ENCODE measurements at regions not wholly inside any gene's neighbourhood (a gene's known extent, or its start where the extent isn't known, plus 50 kb on each side); places are given as distances from the start of the nearest gene placed in this dataset.

DNA sequence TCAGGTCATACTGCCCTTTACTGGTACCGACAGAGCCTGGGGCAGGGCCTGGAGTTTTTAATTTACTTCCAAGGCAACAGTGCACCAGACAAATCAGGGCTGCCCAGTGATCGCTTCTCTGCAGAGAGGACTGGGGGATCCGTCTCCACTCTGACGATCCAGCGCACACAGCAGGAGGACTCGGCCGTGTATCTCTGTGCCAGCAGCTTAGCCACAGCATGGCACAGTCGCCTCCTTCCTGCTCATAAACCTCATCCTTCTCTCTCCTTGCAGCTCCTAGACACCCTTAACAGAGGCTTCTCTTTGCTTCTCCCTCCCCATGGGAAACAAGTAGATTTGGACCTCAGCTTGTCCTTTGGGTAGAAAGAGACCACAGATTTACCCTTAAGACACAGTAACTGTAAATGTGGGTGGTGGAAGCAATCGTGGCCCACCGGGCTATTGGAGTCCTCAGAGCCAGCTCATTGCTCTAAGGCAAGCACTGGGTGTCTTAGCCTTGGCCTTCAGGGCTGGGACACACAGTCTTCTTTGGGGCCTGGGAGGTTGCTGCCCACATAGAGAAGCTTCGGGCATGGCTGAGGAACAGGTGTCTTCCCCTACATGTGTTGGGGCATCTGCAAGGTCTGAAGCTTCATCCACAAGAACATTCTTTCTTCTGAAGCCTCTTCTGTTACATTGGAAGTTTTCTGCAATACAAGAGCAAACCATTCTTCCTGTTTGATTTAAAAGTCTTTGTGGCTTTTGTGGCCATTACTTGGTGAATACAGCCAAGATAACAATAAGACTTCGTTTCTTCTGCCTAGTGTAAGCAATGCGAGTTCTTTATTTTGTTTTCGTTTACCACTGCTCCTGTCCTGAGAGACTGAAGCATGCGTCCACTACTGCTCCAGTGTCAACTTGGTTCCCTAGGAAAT, 95.5 kb upstream of the PRSS58 start:
- no peak for DNase-seq

GRCh38 chr7:142352543-142352942, 94.7 kb upstream of the PRSS58 start:
- DNase-seq, result peak; percentile 38

DNA sequence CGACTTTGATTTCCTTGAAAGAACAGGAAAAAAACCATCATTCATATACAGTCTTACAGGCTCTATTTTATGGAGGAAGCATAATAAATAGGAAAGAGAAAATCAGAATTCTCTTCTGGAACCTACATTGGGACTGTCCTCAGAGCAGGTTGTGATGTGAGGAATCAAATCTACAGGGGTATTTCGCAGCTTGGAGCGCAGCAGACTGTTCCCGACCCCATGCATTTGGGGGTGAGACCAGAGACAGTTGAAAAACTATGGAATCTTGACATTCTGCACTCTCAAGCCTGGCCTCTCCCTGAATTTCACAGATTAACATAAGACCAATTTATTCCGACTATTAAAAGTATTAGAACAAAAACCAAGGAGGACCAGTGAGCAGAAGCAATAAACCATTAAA, 93.3 kb upstream of the PRSS58 start:
- DNase-seq, result no peak

DNA sequence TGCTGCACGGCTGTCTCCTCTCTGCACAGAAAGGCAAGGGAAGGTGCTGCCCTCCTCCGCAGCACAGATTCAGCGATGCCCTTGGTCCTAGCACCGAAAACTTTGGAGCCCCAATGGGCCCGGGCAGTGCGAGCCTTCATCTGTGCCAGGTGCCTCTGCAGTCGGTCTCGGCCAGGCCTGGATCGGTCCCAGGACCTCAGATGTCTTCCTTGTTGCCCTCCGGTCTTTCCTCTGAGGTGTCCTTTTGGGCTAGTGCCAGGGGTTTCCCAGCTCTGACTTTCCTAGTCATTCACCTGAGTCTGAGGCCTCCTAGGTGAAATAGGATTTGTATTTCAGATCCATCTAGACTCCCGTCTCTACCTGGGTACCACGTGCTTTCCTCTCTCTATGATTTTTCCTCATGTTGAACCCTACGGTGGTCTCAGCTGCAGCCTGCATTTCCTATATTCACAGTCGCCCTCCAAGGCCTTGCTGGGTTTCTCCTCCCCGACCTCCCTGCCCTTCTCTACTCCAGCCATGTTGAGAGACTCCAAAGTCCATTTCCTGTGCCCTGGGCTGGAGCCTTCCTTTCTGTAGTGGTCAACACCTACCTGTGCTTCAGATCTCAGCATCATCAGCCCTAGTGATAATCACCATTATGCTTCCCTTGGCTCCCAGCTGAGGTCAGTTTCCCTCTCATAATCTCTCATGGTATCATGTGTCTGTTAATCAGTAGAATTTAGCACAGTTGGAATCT, 92.0 kb upstream of the PRSS58 start:
- DNase-seq, result no peak

GRCh38 chr7:142348921-142349405, 91.1 kb upstream of the PRSS58 start:
- peak; percentile 27 for DNase-seq

GRCh38 chr7:142348100-142348499, 90.2 kb upstream of the PRSS58 start:
- no peak for DNase-seq

GRCh38 chr7:142347091-142347490, 89.2 kb upstream of the PRSS58 start:
- no peak for DNase-seq

DNA sequence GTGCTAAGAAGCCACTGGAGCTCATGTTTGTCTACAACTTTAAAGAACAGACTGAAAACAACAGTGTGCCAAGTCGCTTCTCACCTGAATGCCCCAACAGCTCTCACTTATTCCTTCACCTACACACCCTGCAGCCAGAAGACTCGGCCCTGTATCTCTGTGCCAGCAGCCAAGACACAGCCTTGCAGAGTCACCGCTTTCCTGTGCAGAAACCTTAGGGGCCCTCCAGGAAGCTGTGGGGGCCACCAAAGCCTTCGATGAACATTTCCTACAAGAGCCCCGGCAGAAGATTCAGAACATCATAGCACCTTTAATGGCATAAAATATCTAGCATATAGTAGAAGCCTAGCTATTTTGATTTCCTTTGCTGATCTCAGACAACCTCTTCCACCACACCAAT, 88.0 kb upstream of the PRSS58 start:
- peak; percentile 49 for DNase-seq

DNA sequence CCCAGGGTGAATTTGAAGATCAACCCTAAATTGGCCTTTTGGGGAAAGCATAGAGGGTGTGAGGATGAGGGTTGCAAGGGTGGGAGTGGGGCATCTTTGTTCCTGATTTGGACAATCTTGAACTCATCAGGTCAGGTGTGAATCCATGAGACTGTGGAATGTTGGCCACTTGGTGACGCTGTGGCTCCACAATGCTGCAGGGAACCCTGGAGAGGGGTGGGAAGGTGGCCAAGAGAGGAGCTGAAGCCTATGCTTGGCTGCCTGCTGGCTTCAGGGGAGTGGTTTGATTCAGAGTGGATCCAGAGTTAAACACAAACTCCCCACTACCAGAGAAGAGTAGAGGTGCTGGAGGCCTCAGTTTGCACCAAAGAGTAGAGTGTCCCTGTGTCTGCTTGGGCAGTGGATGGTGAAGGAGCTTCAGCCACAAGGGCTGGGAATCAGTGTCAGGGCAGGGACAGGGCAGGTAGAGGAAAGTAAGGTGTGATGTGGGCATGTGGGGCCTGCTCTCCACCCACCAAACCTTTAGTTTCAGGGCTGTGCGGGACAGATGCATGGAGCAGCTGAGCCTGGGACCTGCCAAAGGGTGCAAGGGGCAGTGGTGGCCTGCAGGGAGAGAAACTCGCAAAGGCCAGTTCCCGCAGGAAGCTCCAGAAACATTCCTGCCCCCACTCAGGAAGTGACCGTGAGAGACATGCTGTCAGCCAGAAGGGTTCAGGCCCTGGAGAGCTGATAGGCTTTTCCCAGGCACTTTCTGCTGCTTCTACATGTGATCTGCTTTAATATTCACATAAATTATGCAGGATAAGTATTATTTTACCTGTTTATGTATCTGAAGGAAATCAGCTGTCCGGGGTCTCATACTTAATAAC, 81.0 kb upstream of the PRSS58 start:
- DNase-seq, result no peak

- DNase-seq, result no peak
These were observed 79.5 kb upstream of the PRSS58 start for GRCh38 chr7:142337054-142338001.

GRCh38 chr7:142334806-142335205, 76.9 kb upstream of the PRSS58 start:
- no peak for DNase-seq

DNA sequence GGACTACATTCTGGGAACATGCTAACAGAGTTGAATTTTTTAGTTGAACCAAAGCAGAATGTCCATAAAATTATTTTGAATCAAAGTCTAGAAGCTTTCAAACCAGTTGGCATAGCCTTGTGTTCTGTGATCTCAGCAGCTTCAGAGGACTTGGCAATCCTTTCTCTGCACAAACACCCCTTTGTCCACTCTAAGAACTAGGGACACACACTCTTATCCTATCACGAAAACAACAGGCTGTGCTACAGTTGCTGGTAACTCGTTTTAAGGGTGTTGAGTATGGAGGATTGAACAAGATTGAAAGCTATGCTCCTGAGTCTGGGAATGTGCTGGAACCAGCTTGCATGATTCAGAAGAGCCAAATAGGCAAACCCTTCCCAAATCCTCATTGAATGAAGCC, 76.4 kb upstream of the PRSS58 start:
- no peak for DNase-seq

- no peak for DNase-seq
These were observed 74.6 kb upstream of the PRSS58 start for GRCh38 chr7:142332421-142332820.

DNA sequence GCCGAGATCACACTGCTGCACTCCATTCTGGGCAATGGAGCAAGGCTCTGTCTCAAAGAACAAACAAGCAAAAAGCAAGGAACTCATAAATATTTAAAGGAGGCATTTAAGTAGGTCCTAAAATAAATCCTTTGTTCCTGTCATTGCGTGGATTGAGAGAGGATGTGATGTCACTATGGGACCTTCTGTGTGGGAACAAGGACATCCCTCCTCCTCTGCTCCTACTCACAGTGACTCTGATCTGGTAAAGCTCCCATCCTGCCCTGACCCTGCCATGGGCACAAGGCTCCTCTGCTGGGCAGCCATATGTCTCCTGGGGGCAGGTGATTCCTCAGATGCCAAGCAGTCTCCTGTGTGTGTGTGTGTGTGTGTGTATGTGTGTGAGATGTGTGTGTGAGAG, 74.1 kb upstream of the PRSS58 start:
- no peak for DNase-seq

DNA sequence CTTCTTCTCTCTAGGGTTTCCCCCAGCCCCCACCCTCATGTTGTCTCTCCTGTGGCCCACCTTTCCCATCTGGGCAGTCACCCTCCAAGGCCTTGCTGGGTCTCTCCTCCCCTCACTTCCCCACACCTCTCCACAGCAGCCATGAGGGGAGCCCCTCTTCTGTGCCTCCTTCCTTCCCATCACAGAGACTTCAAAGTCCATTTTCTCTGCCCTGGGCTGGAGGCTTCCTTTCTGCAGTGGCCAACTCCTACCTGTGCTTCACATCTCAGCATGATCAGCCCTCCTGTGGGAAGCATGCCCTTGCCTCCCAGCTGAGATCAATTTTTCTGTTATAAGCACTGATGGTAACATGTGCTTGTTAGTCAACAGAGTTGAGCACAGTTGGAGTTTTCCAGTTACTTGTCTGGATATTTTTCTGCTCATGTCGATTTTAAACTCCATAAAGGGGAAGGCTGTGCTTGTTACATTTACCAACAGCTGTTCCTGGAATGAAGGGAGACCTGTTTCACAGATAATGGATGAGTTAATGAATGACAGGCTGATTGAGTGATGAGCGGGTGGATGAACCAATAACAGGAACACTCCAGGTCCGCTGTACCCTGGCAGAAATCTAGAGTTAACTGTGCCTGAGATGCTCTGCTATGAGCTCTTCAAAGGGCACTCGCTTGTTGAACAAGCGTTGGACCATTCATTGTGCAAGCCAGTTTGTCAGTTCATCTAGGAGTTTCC, 71.4 kb upstream of the PRSS58 start:
- DNase-seq, result no peak

GRCh38 chr7:142328551-142328950, 70.7 kb upstream of the PRSS58 start:
- DNase-seq, result no peak

DNA sequence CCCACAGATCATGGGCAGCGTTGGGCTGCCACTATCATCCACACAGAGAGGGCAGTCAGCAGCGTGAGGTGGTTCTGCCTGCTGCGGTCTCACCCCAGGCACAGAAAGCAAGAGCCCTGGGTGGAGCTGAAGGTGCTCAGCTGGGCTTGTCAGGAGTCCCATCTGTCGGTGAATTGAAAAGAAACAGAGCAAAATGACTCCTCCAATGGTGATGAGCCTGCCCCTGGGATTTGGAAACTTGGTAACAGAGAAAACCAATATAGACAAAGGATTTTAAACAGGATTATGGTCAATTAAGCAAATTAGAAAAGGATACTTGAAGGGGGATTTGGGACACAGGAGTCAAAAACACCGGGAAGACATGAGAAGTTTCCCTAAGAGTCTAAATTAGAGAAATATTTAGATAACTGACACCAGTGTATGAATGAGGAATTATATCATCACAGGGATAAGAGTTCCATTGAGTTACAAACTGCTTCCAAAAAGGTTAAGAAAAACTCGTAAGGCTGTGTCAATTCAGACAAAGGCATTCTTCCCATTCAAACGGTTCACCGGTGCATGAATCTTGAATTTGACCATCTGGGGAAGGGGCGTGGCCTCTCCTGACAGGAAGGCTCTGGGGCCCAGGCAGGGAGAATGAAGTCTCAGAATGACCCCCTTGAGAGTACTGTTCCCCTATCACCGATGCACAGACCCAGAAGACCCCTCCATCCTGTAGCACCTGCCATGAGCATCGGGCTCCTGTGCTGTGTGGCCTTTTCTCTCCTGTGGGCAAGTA, 70.0 kb upstream of the PRSS58 start:
- no peak for DNase-seq

DNA sequence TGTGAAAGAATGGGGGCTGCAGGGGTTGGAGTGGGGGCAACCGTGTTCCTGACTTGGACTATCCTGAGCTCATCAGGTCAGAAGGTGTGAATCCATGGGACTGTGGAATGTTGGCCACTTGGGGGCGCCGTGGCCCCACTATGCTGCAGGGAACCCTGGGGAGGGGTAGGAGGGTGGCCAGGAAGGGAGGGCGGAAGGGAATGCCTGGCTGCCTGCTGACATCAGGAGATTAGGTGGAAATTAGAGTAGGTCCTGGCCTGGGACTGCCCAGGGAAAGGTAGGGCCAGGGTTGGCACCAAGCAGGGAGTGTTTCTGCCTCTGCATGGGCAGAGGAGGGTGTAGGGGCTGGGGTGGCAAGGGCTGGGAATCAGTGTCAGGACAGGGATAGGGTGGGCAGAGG, 65.8 kb upstream of the PRSS58 start:
- peak; percentile 40 for DNase-seq

DNA sequence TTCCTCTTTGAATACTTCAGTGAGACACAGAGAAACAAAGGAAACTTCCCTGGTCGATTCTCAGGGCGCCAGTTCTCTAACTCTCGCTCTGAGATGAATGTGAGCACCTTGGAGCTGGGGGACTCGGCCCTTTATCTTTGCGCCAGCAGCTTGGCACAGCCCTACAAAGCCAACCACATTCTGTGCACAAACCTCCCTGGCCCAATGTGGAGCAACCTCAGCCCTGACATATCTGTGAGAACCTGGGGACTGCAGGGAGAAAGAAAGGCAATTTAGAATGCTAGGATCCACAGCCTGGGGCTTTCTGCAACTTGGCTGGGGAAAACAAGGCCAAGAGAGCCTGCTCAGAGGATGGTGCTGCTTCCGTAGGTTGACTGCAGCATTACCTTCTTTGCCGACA, 63.5 kb upstream of the PRSS58 start:
- no peak for DNase-seq

- no peak for DNase-seq
These were observed 63.0 kb upstream of the PRSS58 start for GRCh38 chr7:142320883-142321282.
